GM18858 (cell line): ENCODE measurements at regions not wholly inside any gene's neighbourhood (a gene's known extent, or its start where the extent isn't known, plus 50 kb on each side); places are given as distances from the start of the nearest gene placed in this dataset.
"Not testable (repeated sequence)": the region's sequence is repeated elsewhere in the genome, so short reads cannot be mapped to it uniquely, and the experiment has no call there.

Experiments used
- ATAC-seq: cut with Tn5 transposase; IDR thresholded peaks from one replicate; pipeline ENCODE4 v1.9.1; 2021; ENCODE audit not compliant: unreplicated experiment

- no peak for ATAC-seq
These were observed 1309.0 kb upstream of the B3GALT2 start for GRCh38 chr1:194495434-194495833.

GRCh38 chr1:194487172-194487571 is 1300.8 kb upstream of the B3GALT2 start:
- ATAC-seq = no peak

- ATAC-seq = no peak
These were observed 1299.0 kb upstream of the B3GALT2 start for GRCh38 chr1:194485432-194485831.

GRCh38 chr1:194478731-194479130 is 1292.3 kb upstream of the B3GALT2 start:
- no peak for ATAC-seq

- ATAC-seq = peak; percentile 86
These were observed 1291.5 kb upstream of the B3GALT2 start for GRCh38 chr1:194477908-194478307.

- no peak for ATAC-seq
These were observed 1290.5 kb upstream of the B3GALT2 start for GRCh38 chr1:194476872-194477271.

- ATAC-seq = no peak
These were observed 1289.9 kb upstream of the B3GALT2 start for GRCh38 chr1:194476351-194476750.

GRCh38 chr1:194474701-194475100 is 1288.3 kb upstream of the B3GALT2 start:
- no peak for ATAC-seq

GRCh38 chr1:194473766-194474165 is 1287.4 kb upstream of the B3GALT2 start:
- ATAC-seq = no peak

GRCh38 chr1:194469282-194469681 is 1282.9 kb upstream of the B3GALT2 start:
- no peak for ATAC-seq

- no peak for ATAC-seq
These were observed 1280.3 kb upstream of the B3GALT2 start for GRCh38 chr1:194466706-194467105.

GRCh38 chr1:194447636-194448035 is 1261.2 kb upstream of the B3GALT2 start:
- no peak for ATAC-seq

GRCh38 chr1:194445244-194445643 is 1258.8 kb upstream of the B3GALT2 start:
- ATAC-seq = no peak

GRCh38 chr1:194442901-194443575 is 1256.6 kb upstream of the B3GALT2 start:
- no peak for ATAC-seq

- no peak for ATAC-seq
These were observed 1250.7 kb upstream of the B3GALT2 start for GRCh38 chr1:194437135-194437534.

GRCh38 chr1:194431121-194431520 is 1244.7 kb upstream of the B3GALT2 start:
- ATAC-seq = no peak

- ATAC-seq = no peak
These were observed 1234.3 kb upstream of the B3GALT2 start for GRCh38 chr1:194420706-194421105.

GRCh38 chr1:194419721-194420120 is 1233.3 kb upstream of the B3GALT2 start:
- no peak for ATAC-seq

- ATAC-seq = no peak
These were observed 1224.3 kb upstream of the B3GALT2 start for GRCh38 chr1:194410756-194411155.

GRCh38 chr1:194407238-194407637 is 1220.8 kb upstream of the B3GALT2 start:
- ATAC-seq = not testable (repeated sequence)

GRCh38 chr1:194394676-194395075 is 1208.3 kb upstream of the B3GALT2 start:
- ATAC-seq = no peak

- no peak for ATAC-seq
These were observed 1201.1 kb upstream of the B3GALT2 start for GRCh38 chr1:194387531-194387930.

GRCh38 chr1:194378517-194378916 is 1192.1 kb upstream of the B3GALT2 start:
- no peak for ATAC-seq
